HG02623 (cell line): ENCODE measurements at regions not wholly inside any gene's neighbourhood (a gene's known extent, or its start where the extent isn't known, plus 50 kb on each side); places are given as distances from the start of the nearest gene placed in this dataset.

Experiments
- ATAC-seq: cut with Tn5 transposase; IDR thresholded peaks from one replicate; pipeline ENCODE4 v1.9.1; 2021; ENCODE audit warnings: moderate library complexity; ENCODE audit not compliant: unreplicated experiment

GRCh38 chr2:146665800-146666199 is 1179.0 kb upstream of the ACVR2A start:
- ATAC-seq, result no peak

- ATAC-seq, result no peak
Measured at GRCh38 chr2:146661473-146662096, 1183.2 kb upstream of the ACVR2A start.

GRCh38 chr2:146659976-146660375 is 1184.9 kb upstream of the ACVR2A start:
- no peak for ATAC-seq

- ATAC-seq, result no peak
Measured at GRCh38 chr2:146652311-146652710, 1192.5 kb upstream of the ACVR2A start.

- no peak for ATAC-seq
Measured at GRCh38 chr2:146651361-146651760, 1193.5 kb upstream of the ACVR2A start.

- no peak for ATAC-seq
Measured at GRCh38 chr2:146642066-146642465, 1202.8 kb upstream of the ACVR2A start.

DNA sequence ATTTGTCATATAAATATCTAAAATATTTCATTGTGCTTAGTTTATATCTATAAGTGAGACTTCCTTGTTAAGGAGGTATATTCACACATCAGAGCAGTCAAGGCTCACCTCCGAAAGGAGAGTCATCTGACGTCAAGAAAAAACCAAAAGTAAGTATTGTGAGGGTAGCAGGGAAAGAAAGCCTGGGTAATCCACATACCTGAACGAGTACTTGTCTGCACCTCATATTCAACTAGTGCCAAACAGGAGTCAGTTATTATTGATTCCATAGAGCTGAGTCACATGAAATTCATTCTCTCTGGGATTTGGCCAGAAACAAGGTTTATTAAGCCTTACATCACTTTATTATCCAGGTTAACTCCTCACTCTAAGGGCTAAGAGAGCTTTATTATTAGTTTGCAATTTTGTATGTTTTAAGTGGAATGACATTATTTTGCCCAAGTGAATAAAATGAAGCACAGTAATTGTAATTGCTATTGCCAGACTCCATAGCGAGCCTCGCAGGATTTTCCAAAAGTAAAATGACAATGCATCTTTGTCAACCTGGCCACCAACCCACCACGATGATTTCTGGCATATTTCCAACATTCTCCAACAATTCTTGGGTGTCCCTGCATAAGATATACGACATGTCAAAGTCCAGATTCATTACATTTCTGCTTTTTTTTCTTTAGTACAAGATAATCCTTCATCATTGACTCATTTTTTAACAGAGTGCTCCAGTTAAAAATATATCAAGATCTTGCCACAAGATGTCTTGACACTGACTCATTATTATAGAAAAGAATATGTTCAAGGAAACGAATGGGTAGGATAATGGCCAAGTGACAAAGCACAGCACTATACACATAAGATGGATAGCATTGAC is 1210.4 kb upstream of the ACVR2A start:
- ATAC-seq, result no peak

- no peak for ATAC-seq
Measured at GRCh38 chr2:146633159-146633558, 1211.7 kb upstream of the ACVR2A start.

DNA sequence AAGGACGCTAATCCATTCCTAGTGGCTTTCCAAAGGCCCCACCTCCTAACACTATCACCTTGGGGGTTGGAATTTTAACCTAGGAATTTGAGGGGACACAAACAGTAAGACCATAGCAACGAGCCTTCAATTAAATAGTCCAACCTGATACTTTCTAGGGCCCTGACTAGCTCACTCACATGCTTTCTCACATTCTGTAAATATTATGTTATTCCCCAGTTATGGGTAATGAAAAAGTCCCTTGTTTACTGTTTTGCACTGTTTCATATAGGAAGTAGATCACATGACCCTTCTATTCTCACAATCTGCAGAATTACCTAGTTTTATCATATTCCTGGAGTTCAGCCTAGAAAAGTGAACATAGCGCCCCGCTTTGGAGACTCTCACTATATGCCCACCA is 1212.1 kb upstream of the ACVR2A start:
- no peak for ATAC-seq

GRCh38 chr2:146624430-146625160 is 1220.2 kb upstream of the ACVR2A start:
- ATAC-seq, result no peak

- no peak for ATAC-seq
Measured at GRCh38 chr2:146623771-146624170, 1221.1 kb upstream of the ACVR2A start.

DNA sequence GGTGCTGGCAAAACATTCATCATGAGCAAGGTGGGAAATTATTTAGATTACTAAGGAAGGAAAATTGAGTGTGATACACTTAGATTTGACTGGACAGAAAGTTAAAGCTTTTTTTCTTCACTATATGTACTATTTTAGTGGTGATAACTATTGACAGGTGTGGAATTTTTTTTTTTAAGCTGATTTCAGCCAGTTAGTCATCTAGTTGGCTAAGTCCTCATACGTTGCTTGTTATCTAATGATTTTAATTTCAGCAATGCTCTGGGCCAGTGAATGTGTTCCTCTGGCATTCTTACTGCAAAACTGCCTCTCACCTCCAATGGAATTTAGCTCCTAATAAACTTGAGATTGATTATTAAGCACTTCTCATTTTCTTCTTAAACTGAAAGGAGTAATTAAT is 1223.2 kb upstream of the ACVR2A start:
- ATAC-seq, result no peak

GRCh38 chr2:146615778-146616177 is 1229.1 kb upstream of the ACVR2A start:
- no peak for ATAC-seq

DNA sequence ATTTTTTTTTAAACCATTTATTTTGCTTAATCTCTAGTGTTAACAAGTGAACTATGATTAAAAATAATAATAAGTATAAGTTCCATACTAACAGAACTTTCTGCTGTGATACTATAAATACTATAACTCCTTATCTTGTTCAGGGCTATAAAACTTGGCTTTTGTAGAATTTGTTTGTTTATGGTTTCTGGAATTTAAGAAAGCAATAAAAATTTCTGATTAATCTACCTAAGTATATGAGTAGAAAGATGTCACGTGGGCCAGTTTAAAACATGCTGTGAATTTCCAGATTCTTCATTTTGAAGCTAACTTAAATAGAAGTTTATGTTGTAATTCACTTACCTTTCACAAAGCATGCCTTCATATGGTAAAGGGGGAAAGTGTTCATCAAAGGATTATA is 1236.3 kb upstream of the ACVR2A start:
- no peak for ATAC-seq

GRCh38 chr2:146604521-146604920 is 1240.3 kb upstream of the ACVR2A start:
- no peak for ATAC-seq

GRCh38 chr2:146602856-146603255 is 1242.0 kb upstream of the ACVR2A start:
- ATAC-seq, result no peak

- no peak for ATAC-seq
Measured at GRCh38 chr2:146602383-146602782, 1242.4 kb upstream of the ACVR2A start.

DNA sequence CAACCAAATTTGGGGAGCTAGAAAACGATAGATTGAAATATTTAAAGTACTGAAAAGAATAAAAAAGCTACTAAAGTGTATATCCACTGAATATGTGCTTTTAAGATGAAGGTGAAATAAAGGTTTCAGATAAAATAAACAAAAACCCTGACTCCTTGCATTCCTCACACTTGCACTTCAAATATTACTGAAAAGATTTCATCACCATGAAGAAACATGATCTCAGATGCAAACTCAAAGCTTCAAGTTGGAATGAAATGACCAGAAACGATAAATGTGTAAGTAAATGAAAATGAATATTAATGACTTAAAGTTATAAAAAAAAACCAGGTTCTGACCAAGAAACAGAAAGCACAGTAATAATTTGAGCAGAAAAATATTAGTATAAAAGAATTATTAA is 1246.0 kb upstream of the ACVR2A start:
- no peak for ATAC-seq

GRCh38 chr2:146597291-146597690 is 1247.5 kb upstream of the ACVR2A start:
- ATAC-seq, result no peak

GRCh38 chr2:146591908-146592307 is 1252.9 kb upstream of the ACVR2A start:
- ATAC-seq, result no peak

- no peak for ATAC-seq
Measured at GRCh38 chr2:146587291-146587713, 1257.5 kb upstream of the ACVR2A start.

- no peak for ATAC-seq
Measured at GRCh38 chr2:146584316-146584715, 1260.5 kb upstream of the ACVR2A start.
